ENCODE measurements at regions not wholly inside any gene's neighbourhood (a gene's known extent, or its start where the extent isn't known, plus 50 kb on each side); places are given as distances from the start of the nearest gene placed in this dataset.

- CTCF ChIA-PET (ENCODE audit: unreplicated experiment): no interaction called here
These were observed 117.8 kb upstream of the NKX1-1 start for GRCh38 chr4:1523907-1524636.

GRCh38 chr4:1523506-1523905 is 117.3 kb upstream of the NKX1-1 start:
- Histone ChIP-seq H4K20me1 (ENCODE audit: insufficient read depth, low read length) (no peaks in the 10 kb centered on the region), H3K4me1 (ENCODE audit: insufficient read depth, low read length, poor library complexity, severe bottlenecking) (no peaks in the 10 kb centered on the region), H3K79me2 (ENCODE audit: insufficient read depth, low read depth, low read length) (no peaks in the 10 kb centered on the region), H3K9me3 (ENCODE audit: low read length) (no peaks in the 10 kb centered on the region), H3K4me2 (ENCODE audit: low read length) (no peak overlapping the region), H3K36me3 (ENCODE audit: insufficient read depth, low read length) (no peaks in the 10 kb centered on the region), H3K27ac (ENCODE audit: low read depth, low read length, poor library complexity, severe bottlenecking) (no peak overlapping the region), H2AFZ (ENCODE audit: low read length) (no peak overlapping the region), H3K9me2 (ENCODE audit: insufficient read depth, low read length) (no peaks in the 10 kb centered on the region), H3K4me3 (ENCODE audit: low read depth, low read length, poor library complexity, severe bottlenecking) (no peak overlapping the region)
- POLR2A ChIA-PET: no interaction called here
- intact Hi-C loops (cut with micrococcal nuclease; ENCODE audit: unreplicated experiment): no loop called here
- DNase-seq (ENCODE audit: low spot score): no peak
- CTCF ChIA-PET (ENCODE audit: unreplicated experiment): no interaction called here
- TF ChIP-seq EZH2phosphoT487 (IDR thresholded peaks at IDR 0.05; ENCODE audit: borderline replicate concordance, low read depth, low read length): no peak
- no peak for TF ChIP-seq CTCF (conservative IDR thresholded peaks at IDR 0.05; ENCODE audit: low read length)
- no TSS peak for BruUV-seq (replicated peaks)

More at GRCh38 chr4:1523907-1524636, 117.8 kb upstream of the NKX1-1 start:
- intact Hi-C loops (cut with micrococcal nuclease; ENCODE audit: unreplicated experiment): no loop called here
- H3K4me1 ChIP-seq (ENCODE audit: insufficient read depth, low read length, poor library complexity, severe bottlenecking): no peaks in the 10 kb centered on the region
- no peaks in the 10 kb centered on the region for H3K79me2 ChIP-seq (ENCODE audit: insufficient read depth, low read depth, low read length)
- TF ChIP-seq EZH2phosphoT487 (IDR thresholded peaks at IDR 0.05; ENCODE audit: borderline replicate concordance, low read depth, low read length): no peak
- TF ChIP-seq CTCF (conservative IDR thresholded peaks at IDR 0.05; ENCODE audit: low read length): no peak
- POLR2A ChIA-PET: no interaction called here
- H4K20me1 ChIP-seq (ENCODE audit: insufficient read depth, low read length): no peaks in the 10 kb centered on the region
- no peak for DNase-seq (ENCODE audit: low spot score)
- H3K27ac ChIP-seq (ENCODE audit: low read depth, low read length, poor library complexity, severe bottlenecking): no peak overlapping the region
- H3K36me3 ChIP-seq (ENCODE audit: insufficient read depth, low read length): no peaks in the 10 kb centered on the region
- H2AFZ ChIP-seq (ENCODE audit: low read length): no peak overlapping the region
- no peaks in the 10 kb centered on the region for H3K9me2 ChIP-seq (ENCODE audit: insufficient read depth, low read length)
- H3K4me2 ChIP-seq (ENCODE audit: low read length): no peak overlapping the region
- no peak overlapping the region for H3K4me3 ChIP-seq (ENCODE audit: low read depth, low read length, poor library complexity, severe bottlenecking)
- no peaks in the 10 kb centered on the region for H3K9me3 ChIP-seq (ENCODE audit: low read length)
- BruUV-seq (replicated peaks): no TSS peak

- CTCF ChIA-PET (ENCODE audit: unreplicated experiment): no interaction called here
- Histone ChIP-seq H3K9me2 (ENCODE audit: insufficient read depth, low read length) (no peaks in the 10 kb centered on the region), H3K79me2 (ENCODE audit: insufficient read depth, low read depth, low read length) (no peaks in the 10 kb centered on the region), H3K36me3 (ENCODE audit: insufficient read depth, low read length) (no peaks in the 10 kb centered on the region), H4K20me1 (ENCODE audit: insufficient read depth, low read length) (no peaks in the 10 kb centered on the region), H3K4me3 (ENCODE audit: low read depth, low read length, poor library complexity, severe bottlenecking) (no peak overlapping the region), H3K4me1 (ENCODE audit: insufficient read depth, low read length, poor library complexity, severe bottlenecking) (no peaks in the 10 kb centered on the region), H3K4me2 (ENCODE audit: low read length) (no peak overlapping the region), H3K9me3 (ENCODE audit: low read length) (no peaks in the 10 kb centered on the region), H2AFZ (ENCODE audit: low read length) (no peak overlapping the region), H3K27ac (ENCODE audit: low read depth, low read length, poor library complexity, severe bottlenecking) (no peak overlapping the region)
- intact Hi-C loops (cut with micrococcal nuclease; ENCODE audit: unreplicated experiment): no loop called here
- TF ChIP-seq CTCF (conservative IDR thresholded peaks at IDR 0.05; ENCODE audit: low read length) (no peak), EZH2phosphoT487 (IDR thresholded peaks at IDR 0.05; ENCODE audit: borderline replicate concordance, low read depth, low read length) (no peak)
- DNase-seq (ENCODE audit: low spot score): no peak
- POLR2A ChIA-PET: no interaction called here
- BruUV-seq (replicated peaks): no TSS peak
These were observed 116.8 kb upstream of the NKX1-1 start for GRCh38 chr4:1523033-1523432.

All from OCI-LY7 (cell line).